ENCODE measurements at regions not wholly inside any gene's neighbourhood (a gene's known extent, or its start where the extent isn't known, plus 50 kb on each side); places are given as distances from the start of the nearest gene placed in this dataset.

GRCh38 chr15:31245135-31245689 is 81.4 kb upstream of the KLF13 start:
- no peak for DNase-seq (ENCODE audit: low spot score)

- no peak for DNase-seq (ENCODE audit: low spot score)
These were observed 80.9 kb upstream of the KLF13 start for GRCh38 chr15:31245756-31246155.

GRCh38 chr15:31247404-31247803 is 79.2 kb upstream of the KLF13 start:
- DNase-seq (ENCODE audit: low spot score) = no peak

- DNase-seq (ENCODE audit: low spot score) = no peak
These were observed 78.4 kb upstream of the KLF13 start for GRCh38 chr15:31248263-31248662.

GRCh38 chr15:31248951-31249350 is 77.7 kb upstream of the KLF13 start:
- DNase-seq (ENCODE audit: low spot score) = no peak

- DNase-seq (ENCODE audit: low spot score) = no peak
These were observed 76.6 kb upstream of the KLF13 start for GRCh38 chr15:31250033-31250432.

GRCh38 chr15:31251165-31251564 is 75.5 kb upstream of the KLF13 start:
- DNase-seq (ENCODE audit: low spot score) = no peak

GRCh38 chr15:31252171-31252785 is 74.4 kb upstream of the KLF13 start:
- DNase-seq (ENCODE audit: low spot score) = no peak

- DNase-seq (ENCODE audit: low spot score) = no peak
These were observed 72.0 kb upstream of the KLF13 start for GRCh38 chr15:31254431-31255175.

- no peak for DNase-seq (ENCODE audit: low spot score)
These were observed 71.5 kb upstream of the KLF13 start for GRCh38 chr15:31255176-31255510.

GRCh38 chr15:31255732-31256377 is 70.8 kb upstream of the KLF13 start:
- no peak for DNase-seq (ENCODE audit: low spot score)

- DNase-seq (ENCODE audit: low spot score) = no peak
These were observed 70.0 kb upstream of the KLF13 start for GRCh38 chr15:31256378-31257265.

GRCh38 chr15:31257286-31257685 is 69.3 kb upstream of the KLF13 start:
- no peak for DNase-seq (ENCODE audit: low spot score)

GRCh38 chr15:31258260-31258659 is 68.4 kb upstream of the KLF13 start:
- no peak for DNase-seq (ENCODE audit: low spot score)

- DNase-seq (ENCODE audit: low spot score) = no peak
These were observed 66.9 kb upstream of the KLF13 start for GRCh38 chr15:31259562-31260252.

- no peak for DNase-seq (ENCODE audit: low spot score)
These were observed 65.9 kb upstream of the KLF13 start for GRCh38 chr15:31260646-31261265.

GRCh38 chr15:31261266-31262142 is 65.1 kb upstream of the KLF13 start:
- no peak for DNase-seq (ENCODE audit: low spot score)

GRCh38 chr15:31262143-31262530 is 64.5 kb upstream of the KLF13 start:
- no peak for DNase-seq (ENCODE audit: low spot score)

GRCh38 chr15:31262901-31263671 is 63.5 kb upstream of the KLF13 start:
- peak; percentile 22 for DNase-seq (ENCODE audit: low spot score)

All from CD4-positive, alpha-beta T cell treated with Interleukin-2 at 100 ng/mL for 4 hours (primary cell).